ENCODE measurements at regions not wholly inside any gene's neighbourhood (a gene's known extent, or its start where the extent isn't known, plus 50 kb on each side); places are given as distances from the start of the nearest gene placed in this dataset.

DNA sequence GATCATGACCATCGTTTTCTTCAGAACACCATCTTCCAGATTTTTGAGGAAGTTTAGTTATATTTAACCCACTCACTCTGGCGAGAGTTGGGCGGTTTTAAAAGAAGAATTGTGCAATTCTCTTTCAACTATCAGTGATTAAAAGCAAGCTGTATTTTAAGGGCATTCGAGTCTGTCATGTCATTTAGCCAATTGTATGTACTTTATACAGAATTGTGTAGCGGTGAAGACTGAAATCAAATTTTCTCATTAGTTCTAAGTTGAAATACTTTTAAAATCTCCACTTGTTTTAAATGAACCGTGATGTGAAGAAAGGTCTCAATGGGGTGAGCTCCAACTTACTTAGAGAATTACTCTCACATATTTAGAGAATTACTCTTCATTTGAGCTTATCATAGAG is 214.6 kb upstream of the DTNA start:
- Histone ChIP-seq H2AFZ (no peak overlapping the region), H3K27ac (ENCODE audit: low read depth) (no peak overlapping the region), H3K79me2 (replicated peaks; ENCODE audit: insufficient read depth) (peaks cover 38% of the 10 kb centered on the region), H3K9me2 (ENCODE audit: insufficient read depth) (no peaks in the 10 kb centered on the region), H3K4me2 (no peak overlapping the region), H3K4me1 (ENCODE audit: insufficient read depth) (peaks cover 27% of the 10 kb centered on the region), H3K27me3 (ENCODE audit: insufficient read depth) (no peaks in the 10 kb centered on the region; the same call in 1 of the 2 replicates), H3K36me3 (ENCODE audit: insufficient read depth) (no peaks in the 10 kb centered on the region), H3F3A (replicated peaks; ENCODE audit: low read depth) (no peaks in the 10 kb centered on the region), H3K4me3 (no peak overlapping the region), H4K20me1 (replicated peaks; ENCODE audit: insufficient read depth) (no peaks in the 10 kb centered on the region)
- Mint-ChIP-seq H3K27me3 (ENCODE audit: insufficient read depth, low read depth, poor library complexity) (peaks cover 6% of the 10 kb centered on the region), H3K36me3 (ENCODE audit: low read depth) (peaks cover 3% of the 10 kb centered on the region; the same call in 2 of the 3 replicates), H3K4me1 (peaks cover 26% of the 10 kb centered on the region), H3K4me3 (0 out of 3 replicates have a peak overlapping the region, but pooled peaks have one; percentile 86), H3K9me3 (no peaks in the 10 kb centered on the region; the same call in 2 of the 3 replicates), H3K27ac (no peak overlapping the region)
- no peak for ATAC-seq
- TF ChIP-seq, protein P1, sequence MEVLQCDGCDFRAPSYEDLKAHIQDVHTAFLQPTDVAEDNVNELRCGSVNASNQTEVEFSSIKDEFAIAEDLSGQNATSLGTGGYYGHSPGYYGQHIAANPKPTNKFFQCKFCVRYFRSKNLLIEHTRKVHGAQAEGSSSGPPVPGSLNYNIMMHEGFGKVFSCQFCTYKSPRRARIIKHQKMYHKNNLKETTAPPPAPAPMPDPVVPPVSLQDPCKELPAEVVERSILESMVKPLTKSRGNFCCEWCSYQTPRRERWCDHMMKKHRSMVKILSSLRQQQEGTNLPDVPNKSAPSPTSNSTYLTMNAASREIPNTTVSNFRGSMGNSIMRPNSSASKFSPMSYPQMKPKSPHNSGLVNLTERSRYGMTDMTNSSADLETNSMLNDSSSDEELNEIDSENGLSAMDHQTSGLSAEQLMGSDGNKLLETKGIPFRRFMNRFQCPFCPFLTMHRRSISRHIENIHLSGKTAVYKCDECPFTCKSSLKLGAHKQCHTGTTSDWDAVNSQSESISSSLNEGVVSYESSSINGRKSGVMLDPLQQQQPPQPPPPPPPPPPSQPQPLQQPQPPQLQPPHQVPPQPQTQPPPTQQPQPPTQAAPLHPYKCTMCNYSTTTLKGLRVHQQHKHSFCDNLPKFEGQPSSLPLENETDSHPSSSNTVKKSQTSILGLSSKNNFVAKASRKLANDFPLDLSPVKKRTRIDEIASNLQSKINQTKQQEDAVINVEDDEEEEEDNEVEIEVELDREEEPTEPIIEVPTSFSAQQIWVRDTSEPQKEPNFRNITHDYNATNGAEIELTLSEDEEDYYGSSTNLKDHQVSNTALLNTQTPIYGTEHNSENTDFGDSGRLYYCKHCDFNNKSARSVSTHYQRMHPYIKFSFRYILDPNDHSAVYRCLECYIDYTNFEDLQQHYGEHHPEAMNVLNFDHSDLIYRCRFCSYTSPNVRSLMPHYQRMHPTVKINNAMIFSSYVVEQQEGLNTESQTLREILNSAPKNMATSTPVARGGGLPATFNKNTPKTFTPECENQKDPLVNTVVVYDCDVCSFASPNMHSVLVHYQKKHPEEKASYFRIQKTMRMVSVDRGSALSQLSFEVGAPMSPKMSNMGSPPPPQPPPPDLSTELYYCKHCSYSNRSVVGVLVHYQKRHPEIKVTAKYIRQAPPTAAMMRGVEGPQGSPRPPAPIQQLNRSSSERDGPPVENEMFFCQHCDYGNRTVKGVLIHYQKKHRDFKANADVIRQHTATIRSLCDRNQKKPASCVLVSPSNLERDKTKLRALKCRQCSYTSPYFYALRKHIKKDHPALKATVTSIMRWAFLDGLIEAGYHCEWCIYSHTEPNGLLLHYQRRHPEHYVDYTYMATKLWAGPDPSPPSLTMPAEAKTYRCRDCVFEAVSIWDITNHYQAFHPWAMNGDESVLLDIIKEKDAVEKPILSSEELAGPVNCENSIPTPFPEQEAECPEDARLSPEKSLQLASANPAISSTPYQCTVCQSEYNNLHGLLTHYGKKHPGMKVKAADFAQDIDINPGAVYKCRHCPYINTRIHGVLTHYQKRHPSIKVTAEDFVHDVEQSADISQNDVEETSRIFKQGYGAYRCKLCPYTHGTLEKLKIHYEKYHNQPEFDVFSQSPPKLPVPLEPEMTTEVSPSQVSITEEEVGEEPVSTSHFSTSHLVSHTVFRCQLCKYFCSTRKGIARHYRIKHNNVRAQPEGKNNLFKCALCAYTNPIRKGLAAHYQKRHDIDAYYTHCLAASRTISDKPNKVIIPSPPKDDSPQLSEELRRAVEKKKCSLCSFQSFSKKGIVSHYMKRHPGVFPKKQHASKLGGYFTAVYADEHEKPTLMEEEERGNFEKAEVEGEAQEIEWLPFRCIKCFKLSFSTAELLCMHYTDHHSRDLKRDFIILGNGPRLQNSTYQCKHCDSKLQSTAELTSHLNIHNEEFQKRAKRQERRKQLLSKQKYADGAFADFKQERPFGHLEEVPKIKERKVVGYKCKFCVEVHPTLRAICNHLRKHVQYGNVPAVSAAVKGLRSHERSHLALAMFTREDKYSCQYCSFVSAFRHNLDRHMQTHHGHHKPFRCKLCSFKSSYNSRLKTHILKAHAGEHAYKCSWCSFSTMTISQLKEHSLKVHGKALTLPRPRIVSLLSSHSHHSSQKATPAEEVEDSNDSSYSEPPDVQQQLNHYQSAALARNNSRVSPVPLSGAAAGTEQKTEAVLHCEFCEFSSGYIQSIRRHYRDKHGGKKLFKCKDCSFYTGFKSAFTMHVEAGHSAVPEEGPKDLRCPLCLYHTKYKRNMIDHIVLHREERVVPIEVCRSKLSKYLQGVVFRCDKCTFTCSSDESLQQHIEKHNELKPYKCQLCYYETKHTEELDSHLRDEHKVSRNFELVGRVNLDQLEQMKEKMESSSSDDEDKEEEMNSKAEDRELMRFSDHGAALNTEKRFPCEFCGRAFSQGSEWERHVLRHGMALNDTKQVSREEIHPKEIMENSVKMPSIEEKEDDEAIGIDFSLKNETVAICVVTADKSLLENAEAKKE (CRISPR knock-in tag; IDR thresholded peaks at IDR 0.05): no peak
- TF ChIP-seq, protein P2, sequence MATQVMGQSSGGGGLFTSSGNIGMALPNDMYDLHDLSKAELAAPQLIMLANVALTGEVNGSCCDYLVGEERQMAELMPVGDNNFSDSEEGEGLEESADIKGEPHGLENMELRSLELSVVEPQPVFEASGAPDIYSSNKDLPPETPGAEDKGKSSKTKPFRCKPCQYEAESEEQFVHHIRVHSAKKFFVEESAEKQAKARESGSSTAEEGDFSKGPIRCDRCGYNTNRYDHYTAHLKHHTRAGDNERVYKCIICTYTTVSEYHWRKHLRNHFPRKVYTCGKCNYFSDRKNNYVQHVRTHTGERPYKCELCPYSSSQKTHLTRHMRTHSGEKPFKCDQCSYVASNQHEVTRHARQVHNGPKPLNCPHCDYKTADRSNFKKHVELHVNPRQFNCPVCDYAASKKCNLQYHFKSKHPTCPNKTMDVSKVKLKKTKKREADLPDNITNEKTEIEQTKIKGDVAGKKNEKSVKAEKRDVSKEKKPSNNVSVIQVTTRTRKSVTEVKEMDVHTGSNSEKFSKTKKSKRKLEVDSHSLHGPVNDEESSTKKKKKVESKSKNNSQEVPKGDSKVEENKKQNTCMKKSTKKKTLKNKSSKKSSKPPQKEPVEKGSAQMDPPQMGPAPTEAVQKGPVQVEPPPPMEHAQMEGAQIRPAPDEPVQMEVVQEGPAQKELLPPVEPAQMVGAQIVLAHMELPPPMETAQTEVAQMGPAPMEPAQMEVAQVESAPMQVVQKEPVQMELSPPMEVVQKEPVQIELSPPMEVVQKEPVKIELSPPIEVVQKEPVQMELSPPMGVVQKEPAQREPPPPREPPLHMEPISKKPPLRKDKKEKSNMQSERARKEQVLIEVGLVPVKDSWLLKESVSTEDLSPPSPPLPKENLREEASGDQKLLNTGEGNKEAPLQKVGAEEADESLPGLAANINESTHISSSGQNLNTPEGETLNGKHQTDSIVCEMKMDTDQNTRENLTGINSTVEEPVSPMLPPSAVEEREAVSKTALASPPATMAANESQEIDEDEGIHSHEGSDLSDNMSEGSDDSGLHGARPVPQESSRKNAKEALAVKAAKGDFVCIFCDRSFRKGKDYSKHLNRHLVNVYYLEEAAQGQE (IDR thresholded peaks at IDR 0.05; ENCODE audit: unreplicated experiment): no peak
- no peak for TF ChIP-seq CREB1 (CRISPR knock-in tag; IDR thresholded peaks at IDR 0.05; ENCODE audit: low read depth)
- DNase-seq (ENCODE audit: low spot score): no peak

Measured in GM23338 (cell line).